Body of pancreas (tissue), 4 donors: ENCODE measurements at regions not wholly inside any gene's neighbourhood (a gene's known extent, or its start where the extent isn't known, plus 50 kb on each side); places are given as distances from the start of the nearest gene placed in this dataset.

Experiments used
- ATAC-seq: fragments of 150-250 bp; one replicate; pipeline ENCODE4 v1.9.1; 2016
- DNase-seq, 4 donors: peaks; one replicate each; pipeline ENCODE4 v3.0.0-alpha.2; 2019
- H3K27ac ChIP-seq, 4 donors: fragments of 200-600 bp; sonication (generic); 1 replicate in 3 of 4; 2 replicates in 1 of 4; pipeline versions ENCODE4 v1.5.1 to v1.6.1; 2016 to 2019; ENCODE audit warnings: mild to moderate bottlenecking in 1 of 4, mixed read lengths in 1 of 4, moderate library complexity in 1 of 4
- H3K27me3 ChIP-seq, 2 donors: fragments of 200-600 bp; sonication (generic); one replicate each; pipeline ENCODE4 v1.6.0; 2016; ENCODE audit warnings: mild to moderate bottlenecking in 1 of 2
- H3K36me3 ChIP-seq, 2 donors: fragments of 200-600 bp; sonication (generic); replicated peaks in 1 of 2; 2 replicates each; pipeline ENCODE4 v1.5.1; 2016; ENCODE audit warnings: low read depth in 2 of 2; ENCODE audit not compliant: insufficient read depth in 1 of 2
- H3K4me1 ChIP-seq: fragments of 200-600 bp; sonication (generic); one replicate; pipeline ENCODE4 v1.6.0; 2016
- H3K4me3 ChIP-seq, 2 donors: fragments of 200-600 bp; sonication (generic); 1 replicate in 1 of 2; 2 replicates in 1 of 2; pipeline ENCODE4 v1.5.1; 2016 to 2019
- H3K9me3 ChIP-seq, 3 donors: fragments of 200-600 bp; sonication (generic); 1 replicate in 2 of 3; 2 replicates in 1 of 3; pipeline ENCODE4 v1.5.1; 2016
- POLR2A ChIP-seq, 3 donors: fragments of 450-650 bp; IDR thresholded peaks; one replicate each; pipeline ENCODE4 v1.6.1; 2016; ENCODE audit warnings: antibody characterized with exemption in 3 of 3, mild to moderate bottlenecking in 2 of 3
- WGBS, 2 donors: methylation state at CpG; one replicate each; pipeline ENCODE4 v1.1.5; 2017; 5-methylcytosine and 5-hydroxymethylcytosine counted together
- intact Hi-C: fragments of 100-400 bp; cut with DNase I; formaldehyde crosslinking; loops from one replicate; pipeline ENCODE4 v1.15.1; 2023
- TF ChIP-seq, protein P1 (sequence below), 7 experiments: fragments of 450-650 bp in 4 of 7; fragments of 200-600 bp in 3 of 7; sonication (generic) in 3 of 7; IDR thresholded peaks; one replicate each; pipeline ENCODE4 v1.5.1; 2016 to 2019; ENCODE audit warnings: antibody characterized with exemption in 7 of 7

DNA sequence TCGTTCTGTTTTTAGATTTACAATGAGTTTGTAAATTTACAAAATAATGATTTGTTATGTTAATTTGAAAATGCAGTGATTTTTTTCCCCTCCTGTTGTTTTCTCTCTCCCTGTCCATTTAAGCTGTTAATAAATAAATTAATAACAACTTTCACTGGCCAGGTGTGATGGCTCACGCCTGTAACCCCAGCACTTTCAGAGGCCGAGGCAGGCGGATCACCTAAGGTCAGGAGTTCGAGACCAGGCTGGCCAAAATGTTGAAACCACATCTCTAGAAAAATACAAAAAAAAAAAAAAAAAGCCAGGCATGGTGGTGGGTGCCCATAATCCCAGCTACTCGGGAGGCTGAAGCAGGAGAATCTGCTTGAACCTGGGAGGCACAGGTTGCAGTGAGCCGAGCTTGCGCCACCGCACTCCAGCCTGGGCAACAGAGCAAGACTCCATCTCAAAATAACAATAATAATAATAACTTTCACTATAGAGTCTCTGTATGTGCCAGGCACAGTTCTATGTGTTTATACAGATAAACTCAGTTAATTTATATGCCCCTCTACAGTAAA is 229.2 kb upstream of the ARGLU1 start:
- H3K4me3 ChIP-seq: no peak overlapping the region
- no peaks in the 10 kb centered on the region for H3K36me3 ChIP-seq
- H3K27ac ChIP-seq: no peak overlapping the region
- no peaks in the 10 kb centered on the region for H3K9me3 ChIP-seq
- TF ChIP-seq, protein P1, sequence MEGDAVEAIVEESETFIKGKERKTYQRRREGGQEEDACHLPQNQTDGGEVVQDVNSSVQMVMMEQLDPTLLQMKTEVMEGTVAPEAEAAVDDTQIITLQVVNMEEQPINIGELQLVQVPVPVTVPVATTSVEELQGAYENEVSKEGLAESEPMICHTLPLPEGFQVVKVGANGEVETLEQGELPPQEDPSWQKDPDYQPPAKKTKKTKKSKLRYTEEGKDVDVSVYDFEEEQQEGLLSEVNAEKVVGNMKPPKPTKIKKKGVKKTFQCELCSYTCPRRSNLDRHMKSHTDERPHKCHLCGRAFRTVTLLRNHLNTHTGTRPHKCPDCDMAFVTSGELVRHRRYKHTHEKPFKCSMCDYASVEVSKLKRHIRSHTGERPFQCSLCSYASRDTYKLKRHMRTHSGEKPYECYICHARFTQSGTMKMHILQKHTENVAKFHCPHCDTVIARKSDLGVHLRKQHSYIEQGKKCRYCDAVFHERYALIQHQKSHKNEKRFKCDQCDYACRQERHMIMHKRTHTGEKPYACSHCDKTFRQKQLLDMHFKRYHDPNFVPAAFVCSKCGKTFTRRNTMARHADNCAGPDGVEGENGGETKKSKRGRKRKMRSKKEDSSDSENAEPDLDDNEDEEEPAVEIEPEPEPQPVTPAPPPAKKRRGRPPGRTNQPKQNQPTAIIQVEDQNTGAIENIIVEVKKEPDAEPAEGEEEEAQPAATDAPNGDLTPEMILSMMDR (IDR thresholded peaks at IDR 0.05): no peak
- TF ChIP-seq POLR2A (IDR thresholded peaks at IDR 0.05): no peak
- intact Hi-C loops: no loop called here
- no peaks in the 10 kb centered on the region for H3K4me1 ChIP-seq
- WGBS, 2 donors: 65 to 72% methylated on average over 9 of the region's 9 CpGs
- no peak for DNase-seq
- peaks cover 0 to 6% of the 10 kb centered on the region in 2 donors for H3K27me3 ChIP-seq
- no peak for ATAC-seq

DNA sequence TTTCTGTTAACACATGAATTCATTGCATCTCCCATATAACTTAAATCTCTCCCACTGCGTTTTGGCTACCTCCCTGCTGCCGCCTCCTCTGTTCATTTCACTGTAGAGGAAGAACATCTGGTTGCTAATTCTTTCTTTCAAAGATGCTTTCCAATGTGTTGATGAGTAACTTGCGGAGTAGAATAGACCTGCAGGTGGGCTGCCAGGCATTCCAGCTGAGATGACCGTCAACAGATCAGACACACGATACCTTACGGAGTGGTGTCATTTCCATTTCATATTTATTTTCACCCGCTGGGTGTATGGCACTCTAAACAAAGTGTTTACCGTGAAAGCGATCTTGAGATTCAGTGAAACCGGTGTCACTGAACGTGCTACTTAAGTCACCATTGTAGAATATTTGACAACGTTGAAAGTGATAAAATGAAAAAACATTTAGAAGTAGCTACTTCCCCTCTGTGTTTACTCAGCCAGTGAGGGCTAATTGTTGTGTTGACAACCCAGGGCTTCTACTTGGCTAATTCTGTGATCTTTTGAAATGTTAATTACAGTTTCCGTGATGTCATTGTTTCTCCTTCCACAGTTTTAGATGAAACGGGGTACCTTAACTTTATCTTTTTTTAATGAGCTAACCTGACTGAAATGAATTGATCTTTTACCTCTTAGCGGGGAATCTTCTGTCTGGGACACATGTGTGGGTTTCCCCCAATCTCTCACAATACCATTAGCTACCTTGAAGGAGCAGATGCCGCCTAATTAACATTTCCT is 228.5 kb upstream of the ARGLU1 start:
- intact Hi-C loops: no loop called here
- no peak overlapping the region for H3K4me3 ChIP-seq
- no peak for DNase-seq

DNA sequence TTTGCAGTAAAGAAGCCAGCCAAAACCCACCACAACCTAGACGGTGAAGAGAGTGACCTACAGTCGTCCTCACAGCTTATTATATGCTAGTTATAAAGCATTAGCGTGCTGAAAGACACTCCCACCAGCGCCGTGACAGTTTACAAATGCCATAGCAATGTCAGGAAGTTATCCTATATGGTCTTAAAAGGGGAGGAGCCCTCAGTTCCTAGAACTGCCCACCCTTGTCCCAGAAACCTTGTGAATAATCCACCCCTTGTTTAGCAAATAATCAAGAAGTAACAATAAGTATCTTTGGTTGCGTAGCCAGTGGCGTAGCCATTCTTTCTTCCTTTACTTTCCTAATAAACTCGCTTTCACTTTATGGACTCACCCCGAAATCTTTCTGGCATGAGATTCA is 227.9 kb upstream of the ARGLU1 start:
- H3K36me3 ChIP-seq: no peaks in the 10 kb centered on the region
- intact Hi-C loops: no loop called here
- DNase-seq: no peak
- no peaks in the 10 kb centered on the region for H3K9me3 ChIP-seq
- no peak for TF ChIP-seq POLR2A (IDR thresholded peaks at IDR 0.05)
- TF ChIP-seq, protein P1 (IDR thresholded peaks at IDR 0.05): no peak
- no peak for ATAC-seq
- WGBS, 2 donors: 34 to 53% methylated on average over 9 of the region's 9 CpGs
- no peaks in the 10 kb centered on the region for H3K4me1 ChIP-seq
- H3K4me3 ChIP-seq: no peak overlapping the region
- H3K27ac ChIP-seq: no peak overlapping the region
- peaks cover 0 to 6% of the 10 kb centered on the region in 2 donors for H3K27me3 ChIP-seq

More for the DNA sequence above, 228.5 kb upstream of the ARGLU1 start:
- Histone ChIP-seq H3K36me3 (no peaks in the 10 kb centered on the region), H3K27ac (no peak overlapping the region), H3K9me3 (no peaks in the 10 kb centered on the region), H3K27me3 (peaks cover 0 to 6% of the 10 kb centered on the region in 2 donors), H3K4me1 (no peaks in the 10 kb centered on the region)
- ATAC-seq: no peak
- WGBS, 2 donors: 26 to 27% methylated on average over 16 of the region's 16 CpGs
- no peak for TF ChIP-seq POLR2A (IDR thresholded peaks at IDR 0.05)
- TF ChIP-seq, protein P1 (IDR thresholded peaks at IDR 0.05): no peak

DNA sequence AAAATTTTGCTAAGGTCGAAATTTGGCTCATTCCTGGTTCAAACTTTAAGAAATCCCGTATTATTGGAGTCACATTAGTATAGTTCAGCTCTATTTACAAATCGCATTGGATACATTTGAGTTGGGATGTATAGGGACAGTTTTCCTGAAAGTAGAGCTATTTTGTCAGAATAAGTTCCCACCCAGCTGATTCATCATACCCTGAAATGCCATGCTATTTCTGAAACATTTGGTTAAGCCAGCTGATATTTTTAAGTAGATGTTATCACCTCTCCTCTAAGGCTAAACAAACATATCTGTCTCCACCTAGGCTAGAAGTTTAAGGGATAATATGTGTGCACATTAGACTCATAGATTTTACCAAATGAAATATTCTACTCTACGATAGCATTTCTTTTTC is 226.2 kb upstream of the ARGLU1 start:
- no peak overlapping the region for H3K4me3 ChIP-seq
- intact Hi-C loops: no loop called here
- H3K27ac ChIP-seq: no peak overlapping the region
- peaks cover 0 to 6% of the 10 kb centered on the region in 2 donors for H3K27me3 ChIP-seq
- 54 to 59% methylated on average over 4 of the region's 4 CpGs for WGBS, 2 donors
- ATAC-seq (no peak), DNase-seq (no peak)
- TF ChIP-seq, protein P1 (IDR thresholded peaks at IDR 0.05): no peak
- TF ChIP-seq POLR2A (IDR thresholded peaks at IDR 0.05): no peak
- H3K9me3 ChIP-seq: no peaks in the 10 kb centered on the region
- H3K36me3 ChIP-seq: no peaks in the 10 kb centered on the region
- H3K4me1 ChIP-seq: no peaks in the 10 kb centered on the region

DNA sequence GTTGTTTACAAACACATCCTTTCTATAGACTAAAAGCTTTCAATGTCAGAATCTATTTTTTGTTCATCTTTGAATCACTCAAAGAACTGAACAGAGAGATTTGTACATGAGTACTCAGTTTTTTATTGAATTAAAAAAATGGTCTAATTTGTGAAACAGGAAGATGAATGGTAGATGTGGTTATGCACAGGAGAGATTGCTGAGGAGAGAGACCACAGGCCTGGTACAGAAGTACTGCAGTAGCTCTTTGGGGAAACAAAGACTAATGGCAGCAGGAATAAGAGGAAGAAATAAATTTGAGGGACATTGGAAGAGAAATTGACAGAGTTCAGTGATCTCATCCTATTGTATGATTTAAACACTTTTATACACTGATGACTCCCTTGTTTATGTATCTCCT is 222.0 kb upstream of the ARGLU1 start:
- no peaks in the 10 kb centered on the region for H3K27me3 ChIP-seq
- TF ChIP-seq, protein P1 (IDR thresholded peaks at IDR 0.05): no peak
- TF ChIP-seq POLR2A (IDR thresholded peaks at IDR 0.05): no peak
- H3K36me3 ChIP-seq: no peaks in the 10 kb centered on the region
- intact Hi-C loops: no loop called here
- no peaks in the 10 kb centered on the region for H3K9me3 ChIP-seq
- ATAC-seq (no peak), DNase-seq (no peak)
- H3K27ac ChIP-seq: no peak overlapping the region
- no peak overlapping the region for H3K4me3 ChIP-seq
- H3K4me1 ChIP-seq: no peaks in the 10 kb centered on the region
